IMR-90 (cell line): ENCODE measurements at regions not wholly inside any gene's neighbourhood (a gene's known extent, or its start where the extent isn't known, plus 50 kb on each side); places are given as distances from the start of the nearest gene placed in this dataset.

Experiments
- ATAC-seq: fragments of 200-7000 bp; cut with Tn5 transposase; 2 replicates; pipeline ENCODE4 v1.9.1; 2020; ENCODE audit warnings: low read depth, mild to moderate bottlenecking, moderate library complexity
- BruUV-seq: library from RNA; stranded (reverse); fragments of 400-500 nt; replicated peaks from 2 replicates; lab custom pipeline; 2021; lab: Mats Ljungman, UMichigan
- CTCF ChIA-PET: fragments of 300-600 bp; formaldehyde crosslinking; extraction: SDS; loops from one replicate; lab custom pipeline; 2021; ENCODE audit warnings: antibody characterized with exemption; lab: Yijun Ruan, JAX
- POLR2A ChIA-PET: fragments of 300-600 bp; sonication (Branson Sonifier 250); formaldehyde crosslinking; loops from one replicate; lab custom pipeline; 2022; ENCODE audit warnings: antibody characterized with exemption; ENCODE audit not compliant: unreplicated experiment; lab: Charles Lee
- DNase-seq: peaks from one replicate; pipeline ENCODE4 v3.0.0; 2013
- H2AFZ ChIP-seq: replicated peaks from 2 replicates; pipeline ENCODE3; 2013; ENCODE audit warnings: low read length, mild to moderate bottlenecking; ENCODE audit not compliant: poor library complexity
- H2AK5ac ChIP-seq: 2 replicates; pipeline ENCODE4 v1.6.1; 2013; ENCODE audit warnings: low read depth, low read length, inconsistent platforms
- H2AK9ac ChIP-seq: replicated peaks from 2 replicates; pipeline ENCODE3; 2013; ENCODE audit warnings: mild to moderate bottlenecking, low read depth, low read length, moderate library complexity; ENCODE audit not compliant: poor library complexity
- H2BK120ac ChIP-seq: 2 replicates; pipeline ENCODE4 v1.6.1; 2013; ENCODE audit warnings: low read depth, low read length, inconsistent platforms
- H2BK15ac ChIP-seq: 3 replicates; pipeline ENCODE4 v1.6.1; 2013; ENCODE audit warnings: low read depth, low read length, inconsistent platforms
- H2BK20ac ChIP-seq: 2 replicates; pipeline ENCODE4 v1.6.1; 2013; ENCODE audit warnings: low read depth, mild to moderate bottlenecking, inconsistent platforms, low read length, moderate library complexity
- H2BK5ac ChIP-seq: 2 replicates; pipeline ENCODE4 v1.6.1; 2013; ENCODE audit warnings: mild to moderate bottlenecking, low read depth, low read length, inconsistent platforms; ENCODE audit not compliant: poor library complexity, severe bottlenecking
- H3K14ac ChIP-seq: replicated peaks from 2 replicates; pipeline ENCODE4 v1.6.1; 2013; ENCODE audit warnings: low read depth, low read length, inconsistent platforms
- H3K18ac ChIP-seq: 2 replicates; pipeline ENCODE4 v1.6.1; 2013; ENCODE audit warnings: low read depth, low read length, control low read depth
- H3K23ac ChIP-seq: 2 replicates; pipeline ENCODE4 v1.6.1; 2013; ENCODE audit warnings: low read depth, low read length, inconsistent platforms
- H3K27ac ChIP-seq: 2 replicates; pipeline ENCODE4 v1.5.1; 2013; ENCODE audit warnings: mild to moderate bottlenecking, control low read depth, low read length; ENCODE audit not compliant: insufficient read depth
- H3K27me3 ChIP-seq: 2 replicates; pipeline ENCODE4 v1.6.1; 2013; ENCODE audit warnings: low read length; ENCODE audit not compliant: control insufficient read depth, insufficient read depth
- H3K36me3 ChIP-seq: 2 replicates; pipeline ENCODE4 v1.6.1; 2013; ENCODE audit warnings: low read length, mixed read lengths; ENCODE audit not compliant: control insufficient read depth, insufficient read depth
- H3K4ac ChIP-seq: 2 replicates; pipeline ENCODE4 v1.6.1; 2013; ENCODE audit warnings: low read depth, low read length, inconsistent platforms
- H3K4me1 ChIP-seq: 2 replicates; pipeline ENCODE4 v1.6.1; 2013; ENCODE audit warnings: low read length, mixed read lengths; ENCODE audit not compliant: control insufficient read depth, insufficient read depth
- H3K4me2 ChIP-seq: 2 replicates; pipeline ENCODE4 v1.6.1; 2013; ENCODE audit warnings: low read depth, mild to moderate bottlenecking, control low read depth, low read length, moderate library complexity
- H3K4me3 ChIP-seq: 2 replicates; pipeline ENCODE4 v1.5.1; 2013; ENCODE audit warnings: low read depth, mild to moderate bottlenecking, control low read depth, low read length, moderate library complexity; ENCODE audit not compliant: insufficient read depth
- H3K56ac ChIP-seq: 2 replicates; pipeline ENCODE4 v1.6.1; 2013; ENCODE audit warnings: low read length, inconsistent platforms; ENCODE audit not compliant: insufficient read depth; ENCODE audit errors: extremely low read depth
- H3K79me1 ChIP-seq, 2 experiments: 2 replicates each; pipeline ENCODE4 v1.6.1; 2013; ENCODE audit warnings: low read length in 2 of 2, inconsistent platforms in 1 of 2, low read depth in 1 of 2
- H3K9ac ChIP-seq: 2 replicates; pipeline ENCODE4 v1.6.1; 2013; ENCODE audit warnings: low read depth, low read length, control low read depth
- H3K9me1 ChIP-seq: 2 replicates; pipeline ENCODE4 v1.6.1; 2013; ENCODE audit warnings: low read length, inconsistent platforms; ENCODE audit not compliant: insufficient read depth
- H3K9me3 ChIP-seq: 2 replicates; pipeline ENCODE4 v1.6.1; 2013; ENCODE audit warnings: low read length; ENCODE audit not compliant: control insufficient read depth, insufficient read depth
- H4K20me1 ChIP-seq: 2 replicates; pipeline ENCODE4 v1.6.1; 2013; ENCODE audit warnings: low read length, inconsistent platforms; ENCODE audit not compliant: insufficient read depth
- H4K5ac ChIP-seq: 2 replicates; pipeline ENCODE4 v1.6.1; 2013; ENCODE audit warnings: mild to moderate bottlenecking, low read depth, low read length, control low read depth
- H4K8ac ChIP-seq, 2 experiments: 2 replicates each; pipeline ENCODE4 v1.6.1; 2013; ENCODE audit warnings: low read depth in 2 of 2, low read length in 2 of 2, control low read depth in 1 of 2, inconsistent platforms in 1 of 2
- H4K91ac ChIP-seq: 2 replicates; pipeline ENCODE4 v1.6.1; 2013; ENCODE audit warnings: low read depth, low read length, inconsistent platforms; ENCODE audit not compliant: insufficient read depth
- BHLHE40 ChIP-seq: fragments of 150-350 bp; IDR thresholded peaks from 2 replicates; pipeline ENCODE4 v1.6.1; 2016; ENCODE audit warnings: mild to moderate bottlenecking, low read depth, low read length
- CEBPB ChIP-seq: IDR thresholded peaks from 2 replicates; pipeline ENCODE4 v1.6.1; 2012; ENCODE audit warnings: low read depth, low read length, improper control_type of control experiment
- FOS ChIP-seq: fragments of 150-350 bp; IDR thresholded peaks from 2 replicates; pipeline ENCODE4 v1.6.1; 2016; ENCODE audit warnings: low read depth, low read length
- MAFK ChIP-seq: IDR thresholded peaks from 2 replicates; pipeline ENCODE4 v1.6.1; 2012; ENCODE audit warnings: low read depth, low read length, improper control_type of control experiment
- MXI1 ChIP-seq: IDR thresholded peaks from 2 replicates; pipeline ENCODE4 v1.6.1; 2012; ENCODE audit warnings: low read depth, mild to moderate bottlenecking, low read length, moderate library complexity, borderline replicate concordance
- POLR2A ChIP-seq: IDR thresholded peaks from 2 replicates; pipeline ENCODE4 v1.6.1; 2012; ENCODE audit warnings: mild to moderate bottlenecking, low read depth, low read length
- RCOR1 ChIP-seq: IDR thresholded peaks from 2 replicates; pipeline ENCODE4 v1.6.1; 2012; ENCODE audit warnings: mild to moderate bottlenecking, low read length, improper control_type of control experiment; ENCODE audit not compliant: insufficient replicate concordance
- WGBS, 2 experiments: methylation state at CpG; one replicate each; pipeline versions ENCODE4 v1.1.5 to v1.1.7; 2013; ENCODE audit warnings: missing lambda C conversion rate in 2 of 2; ENCODE audit not compliant: insufficient read length in 1 of 2; ENCODE audit errors: extremely low coverage in 2 of 2; 5-methylcytosine and 5-hydroxymethylcytosine counted together
- dilution Hi-C: fragments of 300-500 bp; cut with HindIII; formaldehyde crosslinking; loops from one replicate; pipeline ENCODE4 v1.14.3; 2018; ENCODE audit warnings: low sequenced_read_pairs; ENCODE audit not compliant: unreplicated experiment
- in situ Hi-C: fragments of 300-500 bp; cut with MboI; formaldehyde crosslinking; loops from 3 replicates; pipeline ENCODE4 v1.14.3; 2019; ENCODE audit warnings: low sequenced_read_pairs, inconsistent platforms, mixed read lengths
- intact Hi-C: fragments of 100-400 bp; cut with micrococcal nuclease; formaldehyde crosslinking; loops from 2 replicates; pipeline ENCODE4 v1.10.0; 2022
- TF ChIP-seq, protein P1 (sequence below): conservative IDR thresholded peaks from 2 replicates; pipeline ENCODE4 v1.5.1; 2012; ENCODE audit warnings: mild to moderate bottlenecking, low read depth, low read length, improper control_type of control experiment
- TF ChIP-seq, protein P2 (sequence below): fragments of 150-350 bp; IDR thresholded peaks from 2 replicates; pipeline ENCODE4 v1.6.1; 2017; ENCODE audit warnings: mild to moderate bottlenecking, antibody characterized with exemption, low read length, low read depth

DNA sequence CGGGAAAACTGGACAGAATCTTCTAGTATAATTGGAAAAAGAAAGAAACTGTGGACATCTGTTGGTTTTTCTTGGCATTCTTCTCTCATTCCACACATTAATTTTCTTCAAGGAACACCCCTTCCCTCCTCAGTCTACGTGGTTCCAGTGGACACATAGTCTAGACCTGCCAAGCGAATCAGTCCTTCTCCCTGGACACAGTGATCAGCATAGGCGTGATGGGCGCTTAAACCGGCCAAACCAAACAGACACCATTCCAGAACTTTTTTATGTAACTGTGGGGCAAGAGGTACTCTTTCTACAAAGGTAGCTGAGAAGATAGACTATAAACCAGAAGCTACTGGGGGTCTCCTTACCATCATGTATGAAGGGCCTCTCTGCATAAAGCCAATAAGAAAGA, 121.8 kb upstream of the COX10 start:
- Histone ChIP-seq H3K9me3 (no peaks in the 10 kb centered on the region), H2BK15ac (no peak overlapping the region), H2AK9ac (no peak overlapping the region), H3K36me3 (no peaks in the 10 kb centered on the region), H3K4ac (no peak overlapping the region), H2BK5ac (no peak overlapping the region), H3K27ac (no peak overlapping the region), H3K4me2 (no peak overlapping the region), H2BK120ac (no peak overlapping the region), H3K9ac (no peak overlapping the region), H3K79me1 (no peaks in the 10 kb centered on the region), H3K9me1 (no peaks in the 10 kb centered on the region; the same call in 1 of the 2 replicates), H4K91ac (no peak overlapping the region), H2AFZ (no peak overlapping the region), H3K18ac (no peak overlapping the region), H2BK20ac (no peak overlapping the region), H3K56ac (no peak overlapping the region), H4K5ac (no peak overlapping the region), H4K8ac (no peak overlapping the region), H3K14ac (no peak overlapping the region), H3K4me3 (no peak overlapping the region), H2AK5ac (no peak overlapping the region), H3K4me1 (no peaks in the 10 kb centered on the region), H4K20me1 (no peaks in the 10 kb centered on the region), H3K23ac (no peak overlapping the region), H3K27me3 (no peaks in the 10 kb centered on the region)
- POLR2A ChIA-PET, result no interaction called here
- dilution Hi-C loops, result no loop called here
- in situ Hi-C loops, result no loop called here
- WGBS, 2 experiments, result no CpG with 5 or more reads among the region's 6 CpGs
- intact Hi-C loops, result no loop called here
- DNase-seq (no peak), ATAC-seq (no peak)
- TF ChIP-seq BHLHE40 (no peak), MXI1 (no peak), RCOR1 (no peak), CEBPB (no peak), MAFK (no peak), POLR2A (no peak), FOS (no peak)
- TF ChIP-seq, protein P1, sequence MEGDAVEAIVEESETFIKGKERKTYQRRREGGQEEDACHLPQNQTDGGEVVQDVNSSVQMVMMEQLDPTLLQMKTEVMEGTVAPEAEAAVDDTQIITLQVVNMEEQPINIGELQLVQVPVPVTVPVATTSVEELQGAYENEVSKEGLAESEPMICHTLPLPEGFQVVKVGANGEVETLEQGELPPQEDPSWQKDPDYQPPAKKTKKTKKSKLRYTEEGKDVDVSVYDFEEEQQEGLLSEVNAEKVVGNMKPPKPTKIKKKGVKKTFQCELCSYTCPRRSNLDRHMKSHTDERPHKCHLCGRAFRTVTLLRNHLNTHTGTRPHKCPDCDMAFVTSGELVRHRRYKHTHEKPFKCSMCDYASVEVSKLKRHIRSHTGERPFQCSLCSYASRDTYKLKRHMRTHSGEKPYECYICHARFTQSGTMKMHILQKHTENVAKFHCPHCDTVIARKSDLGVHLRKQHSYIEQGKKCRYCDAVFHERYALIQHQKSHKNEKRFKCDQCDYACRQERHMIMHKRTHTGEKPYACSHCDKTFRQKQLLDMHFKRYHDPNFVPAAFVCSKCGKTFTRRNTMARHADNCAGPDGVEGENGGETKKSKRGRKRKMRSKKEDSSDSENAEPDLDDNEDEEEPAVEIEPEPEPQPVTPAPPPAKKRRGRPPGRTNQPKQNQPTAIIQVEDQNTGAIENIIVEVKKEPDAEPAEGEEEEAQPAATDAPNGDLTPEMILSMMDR, result no peak
- TF ChIP-seq, protein P2, sequence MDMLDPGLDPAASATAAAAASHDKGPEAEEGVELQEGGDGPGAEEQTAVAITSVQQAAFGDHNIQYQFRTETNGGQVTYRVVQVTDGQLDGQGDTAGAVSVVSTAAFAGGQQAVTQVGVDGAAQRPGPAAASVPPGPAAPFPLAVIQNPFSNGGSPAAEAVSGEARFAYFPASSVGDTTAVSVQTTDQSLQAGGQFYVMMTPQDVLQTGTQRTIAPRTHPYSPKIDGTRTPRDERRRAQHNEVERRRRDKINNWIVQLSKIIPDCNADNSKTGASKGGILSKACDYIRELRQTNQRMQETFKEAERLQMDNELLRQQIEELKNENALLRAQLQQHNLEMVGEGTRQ, result no peak
- no TSS peak for BruUV-seq
- CTCF ChIA-PET, result interaction anchor here (0.6 kb wide), 1 partner anchor 353 kb away, joined by 4 read pairs; no protein-coding TSS in a partner anchor
